OCI-M1 (cell line): ENCODE measurements at regions not wholly inside any gene's neighbourhood (a gene's known extent, or its start where the extent isn't known, plus 50 kb on each side); places are given as distances from the start of the nearest gene placed in this dataset.
"Not testable (repeated sequence)": the region's sequence is repeated elsewhere in the genome, so short reads cannot be mapped to it uniquely, and the experiment has no call there.

Experiments
- DNase-seq: peaks from one replicate; lab custom pipeline; 2025; lab: John Stamatoyannopoulos, UW

GRCh38 chr6:97914912-97915311 lies 631.9 kb upstream of the MMS22L start:
- DNase-seq, result no peak

GRCh38 chr6:97915537-97915936 lies 632.5 kb upstream of the MMS22L start:
- no peak for DNase-seq

- no peak for DNase-seq
Observed at GRCh38 chr6:97917369-97917768, 634.4 kb upstream of the MMS22L start.

GRCh38 chr6:97919046-97919445 lies 636.0 kb upstream of the MMS22L start:
- no peak for DNase-seq

GRCh38 chr6:97919631-97920030 lies 636.6 kb upstream of the MMS22L start:
- DNase-seq, result no peak

GRCh38 chr6:97923249-97923648 lies 640.2 kb upstream of the MMS22L start:
- DNase-seq, result no peak

GRCh38 chr6:97925504-97925903 lies 642.5 kb upstream of the MMS22L start:
- DNase-seq, result no peak

GRCh38 chr6:97939440-97940168 lies 656.6 kb upstream of the MMS22L start:
- DNase-seq, result no peak

- peak; percentile 81 for DNase-seq
Observed at GRCh38 chr6:97947841-97948240, 664.8 kb upstream of the MMS22L start.

- DNase-seq, result no peak
Observed at GRCh38 chr6:97958134-97958533, 675.1 kb upstream of the MMS22L start.

GRCh38 chr6:97963193-97963592 lies 680.2 kb upstream of the MMS22L start:
- DNase-seq, result peak; percentile 76

- no peak for DNase-seq
Observed at GRCh38 chr6:97969065-97969464, 686.0 kb upstream of the MMS22L start.

GRCh38 chr6:97977084-97977483 lies 694.1 kb upstream of the MMS22L start:
- DNase-seq, result no peak

- DNase-seq, result no peak
Observed at GRCh38 chr6:97978855-97979271, 695.8 kb upstream of the MMS22L start.

GRCh38 chr6:97979285-97979684 lies 696.3 kb upstream of the MMS22L start:
- not testable (repeated sequence) for DNase-seq

GRCh38 chr6:97989451-97989850 lies 706.4 kb upstream of the MMS22L start:
- no peak for DNase-seq

GRCh38 chr6:97995158-97995557 lies 712.1 kb upstream of the MMS22L start:
- no peak for DNase-seq

GRCh38 chr6:98002678-98003077 lies 719.7 kb upstream of the MMS22L start:
- no peak for DNase-seq

GRCh38 chr6:98014442-98015201 lies 731.6 kb upstream of the MMS22L start:
- DNase-seq, result peak; percentile 71

GRCh38 chr6:98016565-98016964 lies 733.5 kb upstream of the MMS22L start:
- DNase-seq, result no peak

GRCh38 chr6:98020222-98020621 lies 737.2 kb upstream of the MMS22L start:
- no peak for DNase-seq

GRCh38 chr6:98024359-98024758 lies 741.3 kb upstream of the MMS22L start:
- DNase-seq, result no peak

- no peak for DNase-seq
Observed at GRCh38 chr6:98027898-98028297, 744.9 kb upstream of the MMS22L start.

- DNase-seq, result no peak
Observed at GRCh38 chr6:98033617-98034016, 750.6 kb upstream of the MMS22L start.
